OCI-LY3 (cell line): ENCODE measurements at regions not wholly inside any gene's neighbourhood (a gene's known extent, or its start where the extent isn't known, plus 50 kb on each side); places are given as distances from the start of the nearest gene placed in this dataset.

ENCODE experiments used
- CTCF ChIP-seq: fragments of 200-600, 300-600 bp; sonication (generic); IDR thresholded peaks from 2 replicates; pipeline ENCODE4 v1.5.1; 2014; ENCODE audit warnings: antibody characterized with exemption, low read length, low read depth
- EZH2phosphoT487 ChIP-seq: fragments of 200-600 bp; shearing (Covaris generic); IDR thresholded peaks from 2 replicates; pipeline ENCODE4 v1.6.1; 2018; ENCODE audit warnings: antibody characterized with exemption, mixed run types, low read depth

- TF ChIP-seq EZH2phosphoT487 (no peak), CTCF (no peak)
Measured at GRCh38 chr18:9019135-9019534, 83.4 kb upstream of the NDUFV2 start.
